A549 (cell line): ENCODE measurements at regions not wholly inside any gene's neighbourhood (a gene's known extent, or its start where the extent isn't known, plus 50 kb on each side); places are given as distances from the start of the nearest gene placed in this dataset.

Source experiments
- ATAC-seq, 2 experiments: fragments of 200-7000 bp in 1 of 2; fragments of >200 bp in 1 of 2; cut with Nextera tagmentation in 1 of 2; cut with Tn5 transposase in 1 of 2; 3 replicates each; pipeline versions ENCODE4 v1.8.0 to v1.9.1; 2018 to 2020; ENCODE audit warnings: mild to moderate bottlenecking in 1 of 2, moderate library complexity in 1 of 2
- CTCF ChIA-PET: fragments of 300-600 bp; sonication (Branson Sonifier 250); formaldehyde crosslinking; extraction: SDS; loops from one replicate; lab custom pipeline; 2021; ENCODE audit warnings: antibody characterized with exemption, inconsistent platforms; lab: Yijun Ruan, JAX
- POLR2A ChIA-PET: fragments of 350-600 bp; formaldehyde crosslinking; extraction: SDS; loops from one replicate; lab custom pipeline; 2021; ENCODE audit warnings: antibody characterized with exemption, inconsistent platforms; lab: Yijun Ruan, JAX
- DNase-seq, 2 experiments: peaks; one replicate each; pipeline versions ENCODE4 v3.0.0 to v3.0.0-alpha.2; 2011 to 2016; ENCODE audit warnings: low read depth in 1 of 2, low spot score in 1 of 2
- FAIRE-seq: peaks from 2 replicates; lab custom pipeline; 2011; peaks lifted over from hg19 to GRCh38; lab: Jason Lieb, UNC
- H3K27ac ChIP-seq, 2 experiments: fragments of >200 bp; sonication (Bioruptor Twin); formaldehyde crosslinking; 3 replicates each; pipeline ENCODE4 v1.5.1; 2016 to 2017
- H3K4me1 ChIP-seq: fragments of >200 bp; sonication (Bioruptor Twin); formaldehyde crosslinking; 3 replicates; pipeline ENCODE4 v1.6.1; 2016
- H3K4me2 ChIP-seq: fragments of >200 bp; sonication (Bioruptor Twin); formaldehyde crosslinking; 3 replicates; pipeline ENCODE4 v1.6.1; 2016
- H3K4me3 ChIP-seq: fragments of >200 bp; sonication (Bioruptor Twin); formaldehyde crosslinking; 3 replicates; pipeline ENCODE4 v1.5.1; 2016
- H3K9me3 ChIP-seq: fragments of >200 bp; sonication (Bioruptor Twin); formaldehyde crosslinking; 3 replicates; pipeline ENCODE4 v1.6.1; 2016
- BHLHE40 ChIP-seq: IDR thresholded peaks from 2 replicates; pipeline ENCODE4 v1.6.1; 2012; ENCODE audit warnings: low read depth, low read length, inconsistent platforms
- CBX2 ChIP-seq: fragments of 200-600 bp; sonication (generic); IDR thresholded peaks from 2 replicates; pipeline ENCODE4 v1.6.1; 2016; ENCODE audit warnings: low read depth, mild to moderate bottlenecking, borderline replicate concordance
- CEBPB ChIP-seq, 2 experiments: fragments of >200 bp in 1 of 2; sonication (Bioruptor Twin) in 1 of 2; formaldehyde crosslinking in 1 of 2; IDR thresholded peaks; 2 replicates each; pipeline ENCODE4 v1.6.1; 2012 to 2016
- GATA3 ChIP-seq: IDR thresholded peaks from 2 replicates; pipeline ENCODE4 v1.6.1; 2012; ENCODE audit warnings: borderline replicate concordance
- HEYL ChIP-seq: fragments of 250-450 bp; sonication (Bioruptor Pico); IDR thresholded peaks from 2 replicates; pipeline ENCODE4 v1.8.0; 2021; ENCODE audit warnings: mild to moderate bottlenecking, moderate library complexity
- KDM1A ChIP-seq: fragments of 200-600 bp; sonication (generic); IDR thresholded peaks from 2 replicates; pipeline ENCODE4 v1.6.1; 2016; ENCODE audit warnings: low read depth, mild to moderate bottlenecking
- MAFK ChIP-seq: fragments of 450-650 bp; IDR thresholded peaks from 2 replicates; pipeline ENCODE4 v1.6.1; 2014; ENCODE audit not compliant: partially characterized antibody
- MAZ ChIP-seq: fragments of 150-350 bp; IDR thresholded peaks from 2 replicates; pipeline ENCODE4 v1.6.1; 2014; ENCODE audit warnings: antibody characterized with exemption, low read depth, low read length, borderline replicate concordance
- NFE2L2 ChIP-seq: fragments of 150-350 bp; conservative IDR thresholded peaks from 2 replicates; pipeline ENCODE4 v1.6.1; 2014; ENCODE audit warnings: low read length
- NPAS2 ChIP-seq: fragments of 250-450 bp; sonication (Bioruptor Pico); IDR thresholded peaks from 2 replicates; pipeline ENCODE4 v1.8.0; 2022; ENCODE audit warnings: mild to moderate bottlenecking, moderate library complexity, borderline replicate concordance
- NR3C1 ChIP-seq: fragments of >200 bp; sonication (Bioruptor Twin); formaldehyde crosslinking; IDR thresholded peaks from 3 replicates; pipeline ENCODE4 v1.6.1; 2017
- TP53 ChIP-seq: fragments of 250-450 bp; sonication (Bioruptor Pico); IDR thresholded peaks from 2 replicates; pipeline ENCODE4 v1.5.0; 2021; ENCODE audit warnings: mild to moderate bottlenecking, moderate library complexity
- ZFP36 ChIP-seq: fragments of 450-650 bp; IDR thresholded peaks from 2 replicates; pipeline ENCODE4 v1.6.1; 2014; ENCODE audit warnings: borderline replicate concordance; ENCODE audit not compliant: partially characterized antibody
- WGBS: methylation state at CpG from one replicate; pipeline ENCODE4 v1.1.6; 2017; ENCODE audit errors: missing lambda C conversion rate; 5-methylcytosine and 5-hydroxymethylcytosine counted together
- TF ChIP-seq, protein P1 (sequence below): IDR thresholded peaks from 2 replicates; pipeline ENCODE4 v1.6.1; 2012; ENCODE audit warnings: low read depth, borderline replicate concordance
- TF ChIP-seq, protein P2 (sequence below): fragments of >200 bp; sonication (Bioruptor Twin); formaldehyde crosslinking; IDR thresholded peaks from 2 replicates; pipeline ENCODE4 v1.6.1; 2016
- TF ChIP-seq, protein P3 (sequence below): fragments of >200 bp; sonication (Bioruptor Twin); formaldehyde crosslinking; IDR thresholded peaks from 3 replicates; pipeline ENCODE4 v1.5.1; 2016
- TF ChIP-seq, protein P4 (sequence below): IDR thresholded peaks from 2 replicates; pipeline ENCODE4 v1.6.1; 2012
- TF ChIP-seq, protein P5 (sequence below): IDR thresholded peaks from 2 replicates; pipeline ENCODE4 v1.6.1; 2012
- TF ChIP-seq, protein P6 (sequence below): fragments of 250-450 bp; sonication (Bioruptor Pico); IDR thresholded peaks from 2 replicates; pipeline ENCODE4 v1.5.0; 2020; ENCODE audit warnings: low read depth, mild to moderate bottlenecking, moderate library complexity

DNA sequence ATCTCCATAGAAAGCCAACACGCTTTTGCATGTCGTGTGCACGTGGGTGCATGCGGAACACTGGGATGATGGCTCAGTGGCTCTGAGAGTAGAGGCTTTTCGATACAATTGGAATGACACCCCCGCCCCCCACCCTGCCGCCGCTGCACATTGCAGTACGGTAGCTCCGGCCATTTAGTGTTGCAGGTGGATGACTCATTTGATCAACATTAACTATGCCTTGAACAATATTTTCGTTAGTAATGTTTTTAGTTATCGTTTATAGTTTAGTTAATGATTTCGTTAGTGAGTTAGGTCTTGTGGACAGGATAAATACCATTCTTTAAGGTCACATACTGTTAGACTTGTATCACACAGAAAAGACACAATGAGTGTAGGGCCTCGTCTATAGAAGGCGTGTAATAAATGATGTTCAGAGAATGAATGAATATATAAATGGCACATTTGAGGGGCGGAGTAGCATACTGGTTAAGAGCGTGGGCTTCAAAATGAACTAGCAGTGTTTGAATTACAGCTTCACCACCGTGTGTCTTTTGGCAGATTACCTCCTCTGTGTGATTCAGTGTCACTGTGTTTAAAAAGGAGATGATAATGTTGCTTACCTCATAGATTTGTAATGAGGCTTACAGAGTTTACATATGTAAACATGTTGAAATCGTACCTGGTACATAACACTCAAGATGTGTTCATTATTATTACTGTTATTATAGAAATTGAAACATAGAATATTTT, 67.2 kb upstream of the TENM3 start:
- POLR2A ChIA-PET = interaction anchor here (0.7 kb wide), 1 partner anchor 628 kb away, joined by 3 read pairs; no protein-coding TSS in a partner anchor
- CTCF ChIA-PET = interaction anchor here (0.6 kb wide), 1 partner anchor 821 kb away, joined by 4 read pairs; no protein-coding TSS in a partner anchor
- DNase-seq = peak; percentile 3 to 14

DNA sequence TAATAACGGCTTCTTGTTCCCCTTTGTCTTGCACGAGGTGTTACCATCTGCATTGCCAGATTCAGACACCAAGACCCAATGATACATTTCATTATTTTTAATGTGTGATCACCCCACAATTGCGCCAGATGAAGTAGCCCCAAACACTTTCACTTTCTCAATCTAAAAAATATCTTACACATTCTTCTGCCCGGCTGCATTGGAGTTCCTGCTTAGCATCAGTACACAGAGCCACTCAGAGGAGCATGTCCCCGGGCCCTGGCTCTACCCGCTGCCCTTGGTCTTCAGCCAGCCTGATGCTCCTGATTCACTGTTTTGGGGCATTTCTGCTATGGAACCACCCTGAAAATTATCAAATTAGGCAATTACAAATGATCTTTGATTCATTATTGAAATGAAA, 66.0 kb upstream of the TENM3 start:
- CTCF ChIA-PET = interaction anchor here (1.0 kb wide), 1 partner anchor 13 kb away, joined by 5 read pairs; no protein-coding TSS in a partner anchor
- no peak overlapping the region for H3K4me3 ChIP-seq
- peak overlapping the region; percentile 80; the same call in 1 of the 3 replicates for H3K4me2 ChIP-seq
- DNase-seq (no peak), FAIRE-seq (no peak), ATAC-seq (no peak)
- H3K27ac ChIP-seq = peak overlapping the region; percentile 46 to 64; a peak in 5 of 6 replicates
- WGBS = 80% methylated on average over 6 of the region's 6 CpGs
- H3K4me1 ChIP-seq = peaks cover 49% of the 10 kb centered on the region
- no peaks in the 10 kb centered on the region for H3K9me3 ChIP-seq
- TF ChIP-seq, protein P1, sequence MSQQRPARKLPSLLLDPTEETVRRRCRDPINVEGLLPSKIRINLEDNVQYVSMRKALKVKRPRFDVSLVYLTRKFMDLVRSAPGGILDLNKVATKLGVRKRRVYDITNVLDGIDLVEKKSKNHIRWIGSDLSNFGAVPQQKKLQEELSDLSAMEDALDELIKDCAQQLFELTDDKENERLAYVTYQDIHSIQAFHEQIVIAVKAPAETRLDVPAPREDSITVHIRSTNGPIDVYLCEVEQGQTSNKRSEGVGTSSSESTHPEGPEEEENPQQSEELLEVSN = no peak
- TF ChIP-seq MAFK (no peak), NPAS2 (CRISPR knock-in tag) (no peak), NFE2L2 (no peak), BHLHE40 (no peak), CBX2 (no peak), HEYL (CRISPR knock-in tag) (no peak), NR3C1 (no peak), TP53 (CRISPR knock-in tag) (no peak), MAZ (no peak)
- TF ChIP-seq, all 56 proteins: peak for 0
- POLR2A ChIA-PET = no interaction called here

More for the DNA sequence above, 67.2 kb upstream of the TENM3 start:
- FAIRE-seq = no peak
- peak overlapping the region; percentile 80 for H3K4me2 ChIP-seq
- H3K4me3 ChIP-seq = no peak overlapping the region
- no peak for TF ChIP-seq ZFP36
- TF ChIP-seq, protein P2, sequence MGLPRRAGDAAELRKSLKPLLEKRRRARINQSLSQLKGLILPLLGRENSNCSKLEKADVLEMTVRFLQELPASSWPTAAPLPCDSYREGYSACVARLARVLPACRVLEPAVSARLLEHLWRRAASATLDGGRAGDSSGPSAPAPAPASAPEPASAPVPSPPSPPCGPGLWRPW = no peak
- TF ChIP-seq GATA3 = no peak
- no peak for TF ChIP-seq CEBPB (IDR thresholded peaks at IDR 0.05)
- TF ChIP-seq, protein P3, sequence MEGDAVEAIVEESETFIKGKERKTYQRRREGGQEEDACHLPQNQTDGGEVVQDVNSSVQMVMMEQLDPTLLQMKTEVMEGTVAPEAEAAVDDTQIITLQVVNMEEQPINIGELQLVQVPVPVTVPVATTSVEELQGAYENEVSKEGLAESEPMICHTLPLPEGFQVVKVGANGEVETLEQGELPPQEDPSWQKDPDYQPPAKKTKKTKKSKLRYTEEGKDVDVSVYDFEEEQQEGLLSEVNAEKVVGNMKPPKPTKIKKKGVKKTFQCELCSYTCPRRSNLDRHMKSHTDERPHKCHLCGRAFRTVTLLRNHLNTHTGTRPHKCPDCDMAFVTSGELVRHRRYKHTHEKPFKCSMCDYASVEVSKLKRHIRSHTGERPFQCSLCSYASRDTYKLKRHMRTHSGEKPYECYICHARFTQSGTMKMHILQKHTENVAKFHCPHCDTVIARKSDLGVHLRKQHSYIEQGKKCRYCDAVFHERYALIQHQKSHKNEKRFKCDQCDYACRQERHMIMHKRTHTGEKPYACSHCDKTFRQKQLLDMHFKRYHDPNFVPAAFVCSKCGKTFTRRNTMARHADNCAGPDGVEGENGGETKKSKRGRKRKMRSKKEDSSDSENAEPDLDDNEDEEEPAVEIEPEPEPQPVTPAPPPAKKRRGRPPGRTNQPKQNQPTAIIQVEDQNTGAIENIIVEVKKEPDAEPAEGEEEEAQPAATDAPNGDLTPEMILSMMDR = no peak
- TF ChIP-seq, protein P4, sequence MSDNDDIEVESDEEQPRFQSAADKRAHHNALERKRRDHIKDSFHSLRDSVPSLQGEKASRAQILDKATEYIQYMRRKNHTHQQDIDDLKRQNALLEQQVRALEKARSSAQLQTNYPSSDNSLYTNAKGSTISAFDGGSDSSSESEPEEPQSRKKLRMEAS = peak; percentile 29; the same call in 1 of the 2 replicates
- TF ChIP-seq, protein P5, sequence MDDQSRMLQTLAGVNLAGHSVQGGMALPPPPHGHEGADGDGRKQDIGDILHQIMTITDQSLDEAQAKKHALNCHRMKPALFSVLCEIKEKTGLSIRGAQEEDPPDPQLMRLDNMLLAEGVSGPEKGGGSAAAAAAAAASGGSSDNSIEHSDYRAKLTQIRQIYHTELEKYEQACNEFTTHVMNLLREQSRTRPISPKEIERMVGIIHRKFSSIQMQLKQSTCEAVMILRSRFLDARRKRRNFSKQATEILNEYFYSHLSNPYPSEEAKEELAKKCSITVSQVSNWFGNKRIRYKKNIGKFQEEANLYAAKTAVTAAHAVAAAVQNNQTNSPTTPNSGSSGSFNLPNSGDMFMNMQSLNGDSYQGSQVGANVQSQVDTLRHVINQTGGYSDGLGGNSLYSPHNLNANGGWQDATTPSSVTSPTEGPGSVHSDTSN = no peak
- TF ChIP-seq, protein P6, sequence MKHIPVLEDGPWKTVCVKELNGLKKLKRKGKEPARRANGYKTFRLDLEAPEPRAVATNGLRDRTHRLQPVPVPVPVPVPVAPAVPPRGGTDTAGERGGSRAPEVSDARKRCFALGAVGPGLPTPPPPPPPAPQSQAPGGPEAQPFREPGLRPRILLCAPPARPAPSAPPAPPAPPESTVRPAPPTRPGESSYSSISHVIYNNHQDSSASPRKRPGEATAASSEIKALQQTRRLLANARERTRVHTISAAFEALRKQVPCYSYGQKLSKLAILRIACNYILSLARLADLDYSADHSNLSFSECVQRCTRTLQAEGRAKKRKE = no peak
- no peak for TF ChIP-seq KDM1A
- TF ChIP-seq, all 56 proteins: peak for 1
- Histone ChIP-seq H3K4me1 (peaks cover 43% of the 10 kb centered on the region), H3K27ac (peak overlapping the region; percentile 45 to 80; a peak in 5 of 6 replicates), H3K9me3 (no peaks in the 10 kb centered on the region)
- 8% methylated on average over 15 of the region's 19 CpGs for WGBS
- peak; percentile 42 to 78 for ATAC-seq
